Osteocyte (in vitro differentiated cells): ENCODE measurements at regions not wholly inside any gene's neighbourhood (a gene's known extent, or its start where the extent isn't known, plus 50 kb on each side); places are given as distances from the start of the nearest gene placed in this dataset.

ENCODE experiments used
- DNase-seq: peaks from one replicate; pipeline ENCODE4 v3.0.0; 2021; ENCODE audit warnings: mixed read lengths; ENCODE audit not compliant: unreplicated experiment; ENCODE audit errors: extremely low spot score
- H3K27ac Mint-ChIP-seq: one replicate; pipeline ENCODE4 v1.8.0; 2021; ENCODE audit warnings: mild to moderate bottlenecking, mixed read lengths; ENCODE audit not compliant: unreplicated experiment
- H3K27me3 Mint-ChIP-seq: one replicate; pipeline ENCODE4 v1.8.0; 2021; ENCODE audit warnings: mixed read lengths; ENCODE audit not compliant: unreplicated experiment
- H3K36me3 Mint-ChIP-seq: one replicate; pipeline ENCODE4 v1.8.0; 2021; ENCODE audit warnings: mixed read lengths; ENCODE audit not compliant: unreplicated experiment
- H3K4me1 Mint-ChIP-seq: one replicate; pipeline ENCODE4 v1.8.0; 2021; ENCODE audit warnings: mixed read lengths; ENCODE audit not compliant: unreplicated experiment
- H3K4me3 Mint-ChIP-seq: one replicate; pipeline ENCODE4 v1.8.0; 2021; ENCODE audit warnings: mild to moderate bottlenecking, moderate library complexity, mixed read lengths; ENCODE audit not compliant: unreplicated experiment
- H3K9me3 Mint-ChIP-seq: one replicate; pipeline ENCODE4 v1.8.0; 2021; ENCODE audit warnings: mixed read lengths; ENCODE audit not compliant: unreplicated experiment
- CTCF ChIP-seq: fragments of 200-600 bp; sonication (generic); IDR thresholded peaks from 2 replicates; pipeline ENCODE4 v1.5.0; 2021; ENCODE audit warnings: antibody characterized with exemption, mild to moderate bottlenecking, moderate library complexity

DNA sequence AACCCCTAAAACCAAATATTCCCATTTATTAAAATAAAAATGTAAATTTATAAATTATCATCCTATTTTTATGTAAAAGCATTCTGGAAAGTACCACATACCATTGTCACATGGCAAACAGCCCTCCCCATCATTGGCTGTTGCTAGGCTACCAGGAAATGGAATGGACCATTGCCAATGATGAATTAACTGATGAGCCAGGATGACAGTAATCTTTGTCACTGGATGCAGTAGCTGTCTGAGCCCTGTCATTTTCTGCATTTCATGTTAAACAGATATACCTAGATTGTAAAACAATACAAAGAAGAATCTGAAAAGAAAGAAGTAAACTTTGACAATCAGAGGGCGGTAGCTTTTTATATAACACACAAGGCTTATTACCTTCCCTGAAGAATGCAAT is 641.4 kb downstream of the BCL11A start:
- Mint-ChIP-seq H3K9me3 (no peaks in the 10 kb centered on the region), H3K27ac (no peak overlapping the region), H3K4me1 (no peaks in the 10 kb centered on the region), H3K36me3 (no peaks in the 10 kb centered on the region), H3K27me3 (peaks cover 3% of the 10 kb centered on the region), H3K4me3 (no peak overlapping the region)
- no peak for TF ChIP-seq CTCF
- DNase-seq, result no peak

DNA sequence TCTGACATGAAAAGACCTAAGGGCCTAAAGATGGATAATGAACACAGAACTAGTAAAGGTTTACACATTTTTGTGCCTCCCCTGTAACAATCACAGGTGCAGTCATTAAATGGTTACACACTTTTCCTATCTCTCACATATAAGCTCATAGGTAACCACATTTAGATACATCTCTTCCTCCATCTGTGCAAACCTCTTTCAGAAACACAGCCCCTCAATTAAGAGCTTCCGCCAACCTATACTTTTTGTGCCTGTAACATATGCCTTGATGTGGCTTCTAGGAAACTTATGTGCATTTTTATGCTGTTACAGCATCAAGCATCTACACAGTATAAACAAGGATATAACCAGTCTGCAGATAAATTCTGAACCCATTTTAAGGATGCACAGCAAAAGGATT is 643.3 kb downstream of the BCL11A start:
- H3K4me3 Mint-ChIP-seq, result no peak overlapping the region
- no peak for TF ChIP-seq CTCF
- H3K27ac Mint-ChIP-seq, result no peak overlapping the region
- H3K9me3 Mint-ChIP-seq, result no peaks in the 10 kb centered on the region
- DNase-seq, result no peak
- no peaks in the 10 kb centered on the region for H3K4me1 Mint-ChIP-seq
- H3K27me3 Mint-ChIP-seq, result peaks cover 3% of the 10 kb centered on the region
- H3K36me3 Mint-ChIP-seq, result no peaks in the 10 kb centered on the region

GRCh38 chr2:59909147-59909546 is 644.3 kb downstream of the BCL11A start:
- Mint-ChIP-seq H3K27me3 (peaks cover 3% of the 10 kb centered on the region), H3K36me3 (no peaks in the 10 kb centered on the region), H3K27ac (no peak overlapping the region), H3K4me3 (no peak overlapping the region), H3K9me3 (no peaks in the 10 kb centered on the region), H3K4me1 (no peaks in the 10 kb centered on the region)
- DNase-seq, result no peak
- no peak for TF ChIP-seq CTCF

GRCh38 chr2:59905731-59906130 is 647.7 kb downstream of the BCL11A start:
- Mint-ChIP-seq H3K4me3 (no peak overlapping the region), H3K27ac (no peak overlapping the region)

DNA sequence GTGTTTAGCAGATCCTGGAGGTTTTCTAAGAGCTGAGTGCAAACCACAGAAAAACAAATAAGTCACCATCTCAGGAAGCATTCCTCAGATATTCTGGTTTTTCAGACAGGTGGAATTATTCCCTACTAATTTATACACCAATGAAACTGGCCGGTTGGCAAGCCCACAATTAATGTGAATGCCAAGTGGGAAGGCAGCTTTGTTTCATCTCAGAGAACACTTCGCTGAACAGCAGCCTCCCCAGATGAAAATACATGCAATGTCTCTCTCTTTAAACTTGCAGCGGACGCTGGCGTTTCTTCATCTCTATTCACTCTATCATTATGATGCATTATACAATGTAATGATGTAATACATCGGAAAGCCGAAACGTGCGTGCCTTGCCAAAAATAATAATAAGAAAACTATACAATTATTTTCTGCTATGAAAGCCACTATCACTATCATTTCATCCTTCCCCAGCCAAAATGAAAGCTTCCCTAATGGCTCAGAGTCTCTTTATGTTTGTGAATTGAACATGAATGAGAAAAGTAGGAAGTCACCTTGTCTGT is 649.4 kb downstream of the BCL11A start:
- no peaks in the 10 kb centered on the region for H3K4me1 Mint-ChIP-seq
- peaks cover 3% of the 10 kb centered on the region for H3K27me3 Mint-ChIP-seq
- no peaks in the 10 kb centered on the region for H3K36me3 Mint-ChIP-seq
- H3K4me3 Mint-ChIP-seq, result no peak overlapping the region
- TF ChIP-seq CTCF, result no peak
- H3K9me3 Mint-ChIP-seq, result no peaks in the 10 kb centered on the region
- no peak overlapping the region for H3K27ac Mint-ChIP-seq
- DNase-seq, result no peak

More at GRCh38 chr2:59905731-59906130, 647.7 kb downstream of the BCL11A start:
- Mint-ChIP-seq H3K9me3 (no peaks in the 10 kb centered on the region), H3K27me3 (peaks cover 3% of the 10 kb centered on the region), H3K36me3 (no peaks in the 10 kb centered on the region), H3K4me1 (no peaks in the 10 kb centered on the region)
- no peak for TF ChIP-seq CTCF
- no peak for DNase-seq
